HFFc6 (cell line): ENCODE measurements at regions not wholly inside any gene's neighbourhood (a gene's known extent, or its start where the extent isn't known, plus 50 kb on each side); places are given as distances from the start of the nearest gene placed in this dataset.

Experiments
- DNase-seq: peaks from one replicate; pipeline ENCODE4 v3.0.0-alpha.2; 2018
- H3K27ac Mint-ChIP-seq: 2 replicates; pipeline ENCODE4 v1.8.0; 2020; ENCODE audit warnings: mild to moderate bottlenecking, mixed read lengths
- H3K27me3 Mint-ChIP-seq: 2 replicates; pipeline ENCODE4 v1.8.0; 2021; ENCODE audit warnings: mild to moderate bottlenecking, moderate library complexity, mixed read lengths; ENCODE audit not compliant: insufficient read depth
- H3K36me3 Mint-ChIP-seq: 2 replicates; pipeline ENCODE4 v1.8.0; 2021; ENCODE audit warnings: low read depth, mixed read lengths
- H3K4me1 Mint-ChIP-seq: 2 replicates; pipeline ENCODE4 v1.8.0; 2020; ENCODE audit warnings: low read depth, mixed read lengths
- H3K4me3 Mint-ChIP-seq: 2 replicates; pipeline ENCODE4 v1.8.0; 2020; ENCODE audit warnings: mild to moderate bottlenecking, moderate library complexity, mixed read lengths
- H3K9me3 Mint-ChIP-seq: 2 replicates; pipeline ENCODE4 v1.8.0; 2020; ENCODE audit warnings: mild to moderate bottlenecking, mixed read lengths
- TF ChIP-seq, protein P1 (sequence below): fragments of 200-600 bp; sonication (generic); IDR thresholded peaks from 2 replicates; pipeline ENCODE4 v1.5.0; 2021; ENCODE audit warnings: antibody characterized with exemption, mild to moderate bottlenecking

GRCh38 chr14:29339494-29340172 is 573.0 kb downstream of the FOXG1 start:
- TF ChIP-seq, protein P1, sequence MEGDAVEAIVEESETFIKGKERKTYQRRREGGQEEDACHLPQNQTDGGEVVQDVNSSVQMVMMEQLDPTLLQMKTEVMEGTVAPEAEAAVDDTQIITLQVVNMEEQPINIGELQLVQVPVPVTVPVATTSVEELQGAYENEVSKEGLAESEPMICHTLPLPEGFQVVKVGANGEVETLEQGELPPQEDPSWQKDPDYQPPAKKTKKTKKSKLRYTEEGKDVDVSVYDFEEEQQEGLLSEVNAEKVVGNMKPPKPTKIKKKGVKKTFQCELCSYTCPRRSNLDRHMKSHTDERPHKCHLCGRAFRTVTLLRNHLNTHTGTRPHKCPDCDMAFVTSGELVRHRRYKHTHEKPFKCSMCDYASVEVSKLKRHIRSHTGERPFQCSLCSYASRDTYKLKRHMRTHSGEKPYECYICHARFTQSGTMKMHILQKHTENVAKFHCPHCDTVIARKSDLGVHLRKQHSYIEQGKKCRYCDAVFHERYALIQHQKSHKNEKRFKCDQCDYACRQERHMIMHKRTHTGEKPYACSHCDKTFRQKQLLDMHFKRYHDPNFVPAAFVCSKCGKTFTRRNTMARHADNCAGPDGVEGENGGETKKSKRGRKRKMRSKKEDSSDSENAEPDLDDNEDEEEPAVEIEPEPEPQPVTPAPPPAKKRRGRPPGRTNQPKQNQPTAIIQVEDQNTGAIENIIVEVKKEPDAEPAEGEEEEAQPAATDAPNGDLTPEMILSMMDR: no peak
- H3K4me3 Mint-ChIP-seq: no peak overlapping the region
- no peaks in the 10 kb centered on the region for H3K9me3 Mint-ChIP-seq
- peak; percentile 25 for DNase-seq
- peaks cover 15% of the 10 kb centered on the region for H3K4me1 Mint-ChIP-seq
- no peak overlapping the region for H3K27ac Mint-ChIP-seq
- no peaks in the 10 kb centered on the region for H3K27me3 Mint-ChIP-seq
- no peaks in the 10 kb centered on the region for H3K36me3 Mint-ChIP-seq

- H3K27me3 Mint-ChIP-seq: no peaks in the 10 kb centered on the region
- TF ChIP-seq, protein P1: no peak
- H3K9me3 Mint-ChIP-seq: 0 out of 2 replicates have a peak, but pooled peaks cover 4% of the 10 kb centered on the region
- peak overlapping the region; percentile 42 for H3K27ac Mint-ChIP-seq
- DNase-seq: peak; percentile 11
- peaks cover 14% of the 10 kb centered on the region for H3K4me1 Mint-ChIP-seq
- H3K4me3 Mint-ChIP-seq: no peak overlapping the region
- H3K36me3 Mint-ChIP-seq: peaks cover 7% of the 10 kb centered on the region
These were observed 579.1 kb downstream of the PRKD1 start for GRCh38 chr14:29348504-29348903.

GRCh38 chr14:29350496-29350895 is 577.2 kb downstream of the PRKD1 start:
- Mint-ChIP-seq H3K36me3 (peaks cover 7% of the 10 kb centered on the region), H3K4me3 (no peak overlapping the region), H3K9me3 (0 out of 2 replicates have a peak, but pooled peaks cover 4% of the 10 kb centered on the region), H3K27ac (no peak overlapping the region), H3K27me3 (no peaks in the 10 kb centered on the region), H3K4me1 (peaks cover 31% of the 10 kb centered on the region)
- TF ChIP-seq, protein P1: no peak
- no peak for DNase-seq

DNA sequence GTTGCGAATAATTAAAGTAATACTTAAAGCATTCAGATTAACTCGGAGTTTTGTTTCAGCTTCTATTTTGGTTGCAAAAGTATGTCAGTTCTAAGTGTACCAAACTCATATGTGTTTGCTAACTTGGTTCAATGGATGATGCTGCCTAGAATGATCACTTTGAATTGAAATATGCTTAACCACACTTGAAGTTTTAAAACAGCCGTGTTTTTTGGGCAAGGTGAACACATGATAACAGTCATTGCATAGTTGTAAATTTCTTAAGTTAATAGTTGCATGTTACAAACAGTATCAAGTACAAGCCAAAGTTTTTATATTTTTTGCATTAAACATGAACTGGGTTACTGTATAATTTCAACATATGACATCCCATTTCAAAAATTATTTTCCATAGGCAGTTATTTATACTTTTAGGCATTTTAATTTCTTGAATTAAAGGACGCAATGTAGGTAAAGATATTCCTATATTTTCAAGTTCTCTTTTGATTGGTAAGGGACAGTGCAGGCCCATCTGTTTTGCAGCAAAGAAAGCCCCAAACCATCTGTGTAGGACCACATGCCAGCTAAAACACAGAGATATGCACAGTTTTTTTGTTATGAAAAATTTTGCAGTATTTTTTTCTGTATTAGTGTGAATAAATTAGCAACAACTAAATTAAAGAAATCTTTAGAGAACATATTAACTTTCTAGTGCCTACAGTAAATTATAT is 575.5 kb downstream of the PRKD1 start:
- Mint-ChIP-seq H3K9me3 (0 out of 2 replicates have a peak, but pooled peaks cover 4% of the 10 kb centered on the region), H3K27me3 (no peaks in the 10 kb centered on the region), H3K36me3 (peaks cover 7% of the 10 kb centered on the region), H3K4me1 (peaks cover 31% of the 10 kb centered on the region), H3K27ac (no peak overlapping the region), H3K4me3 (no peak overlapping the region)
- DNase-seq: no peak
- TF ChIP-seq, protein P1: no peak

DNA sequence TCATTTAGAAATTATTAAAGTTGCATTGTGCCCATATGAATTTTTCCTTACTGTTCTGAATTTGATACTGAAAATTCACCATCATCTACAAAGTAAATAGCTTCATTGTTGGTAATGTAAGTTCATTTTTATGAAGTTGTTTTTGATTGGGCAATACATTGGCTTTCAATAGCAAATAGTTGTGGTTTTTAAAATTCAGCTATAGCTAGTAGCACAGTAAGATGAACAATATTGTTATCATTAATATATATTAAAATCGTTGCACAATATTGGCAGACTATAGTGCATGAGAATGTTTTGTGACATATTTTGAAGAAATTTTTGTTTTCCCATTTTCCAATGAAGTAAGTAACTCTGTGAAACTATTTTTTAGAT is 575.0 kb downstream of the PRKD1 start:
- Mint-ChIP-seq H3K27ac (no peak overlapping the region), H3K27me3 (no peaks in the 10 kb centered on the region)

More for the DNA sequence above, 575.0 kb downstream of the PRKD1 start:
- peaks cover 31% of the 10 kb centered on the region for H3K4me1 Mint-ChIP-seq
- H3K9me3 Mint-ChIP-seq: 0 out of 2 replicates have a peak, but pooled peaks cover 4% of the 10 kb centered on the region
- TF ChIP-seq, protein P1: no peak
- H3K4me3 Mint-ChIP-seq: no peak overlapping the region
- DNase-seq: no peak
- H3K36me3 Mint-ChIP-seq: peaks cover 7% of the 10 kb centered on the region
